DND-41 (cell line): ENCODE measurements at regions not wholly inside any gene's neighbourhood (a gene's known extent, or its start where the extent isn't known, plus 50 kb on each side); places are given as distances from the start of the nearest gene placed in this dataset.

Experiments used
- EZH2 ChIP-seq: IDR thresholded peaks from 3 replicates; pipeline ENCODE4 v1.6.1; 2012; ENCODE audit warnings: borderline replicate concordance, low read depth, mild to moderate bottlenecking, moderate library complexity, low read length, inconsistent platforms; ENCODE audit not compliant: severe bottlenecking
- TF ChIP-seq, protein P1 (sequence below): IDR thresholded peaks from 2 replicates; pipeline ENCODE4 v1.5.1; 2012; ENCODE audit warnings: borderline replicate concordance, low read length, moderate library complexity, mild to moderate bottlenecking; ENCODE audit not compliant: poor library complexity, severe bottlenecking; ENCODE audit errors: extremely low read depth

- TF ChIP-seq, protein P1, sequence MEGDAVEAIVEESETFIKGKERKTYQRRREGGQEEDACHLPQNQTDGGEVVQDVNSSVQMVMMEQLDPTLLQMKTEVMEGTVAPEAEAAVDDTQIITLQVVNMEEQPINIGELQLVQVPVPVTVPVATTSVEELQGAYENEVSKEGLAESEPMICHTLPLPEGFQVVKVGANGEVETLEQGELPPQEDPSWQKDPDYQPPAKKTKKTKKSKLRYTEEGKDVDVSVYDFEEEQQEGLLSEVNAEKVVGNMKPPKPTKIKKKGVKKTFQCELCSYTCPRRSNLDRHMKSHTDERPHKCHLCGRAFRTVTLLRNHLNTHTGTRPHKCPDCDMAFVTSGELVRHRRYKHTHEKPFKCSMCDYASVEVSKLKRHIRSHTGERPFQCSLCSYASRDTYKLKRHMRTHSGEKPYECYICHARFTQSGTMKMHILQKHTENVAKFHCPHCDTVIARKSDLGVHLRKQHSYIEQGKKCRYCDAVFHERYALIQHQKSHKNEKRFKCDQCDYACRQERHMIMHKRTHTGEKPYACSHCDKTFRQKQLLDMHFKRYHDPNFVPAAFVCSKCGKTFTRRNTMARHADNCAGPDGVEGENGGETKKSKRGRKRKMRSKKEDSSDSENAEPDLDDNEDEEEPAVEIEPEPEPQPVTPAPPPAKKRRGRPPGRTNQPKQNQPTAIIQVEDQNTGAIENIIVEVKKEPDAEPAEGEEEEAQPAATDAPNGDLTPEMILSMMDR, result no peak
- no peak for TF ChIP-seq EZH2
Measured at GRCh38 chr14:38749936-38750335, 353.1 kb downstream of the SEC23A start.
